Keratinocyte (primary cell): ENCODE measurements at regions not wholly inside any gene's neighbourhood (a gene's known extent, or its start where the extent isn't known, plus 50 kb on each side); places are given as distances from the start of the nearest gene placed in this dataset.

Experiments
- DNase-seq: peaks from one replicate; pipeline ENCODE4 v3.0.0-alpha.2; 2011; ENCODE audit warnings: low read depth, missing footprints, low spot score
- FAIRE-seq: peaks from 2 replicates; lab custom pipeline; 2011; peaks lifted over from hg19 to GRCh38; lab: Jason Lieb, UNC
- H2AFZ ChIP-seq: 2 replicates; pipeline ENCODE4 v1.6.0; 2012; ENCODE audit warnings: low read length, control low read depth, inconsistent platforms; ENCODE audit not compliant: control insufficient read depth
- H3K27ac ChIP-seq: 2 replicates; pipeline ENCODE4 v1.5.1; 2011; ENCODE audit warnings: low read length; ENCODE audit not compliant: control insufficient read depth, insufficient read depth
- H3K27me3 ChIP-seq: 3 replicates; pipeline ENCODE4 v1.6.0; 2011; ENCODE audit warnings: low read length; ENCODE audit not compliant: control insufficient read depth, insufficient read depth; ENCODE audit errors: extremely low read depth
- H3K36me3 ChIP-seq, 2 experiments: 2 replicates in 1 of 2; 3 replicates in 1 of 2; pipeline ENCODE4 v1.5.1; 2011; ENCODE audit warnings: low read length in 2 of 2, mild to moderate bottlenecking in 1 of 2; ENCODE audit not compliant: control insufficient read depth in 2 of 2, insufficient read depth in 2 of 2; ENCODE audit errors: extremely low read depth in 1 of 2
- H3K4me1 ChIP-seq: 3 replicates; pipeline ENCODE4 v1.5.1; 2011; ENCODE audit warnings: low read length; ENCODE audit not compliant: control insufficient read depth, insufficient read depth; ENCODE audit errors: extremely low read depth
- H3K4me2 ChIP-seq: 3 replicates; pipeline ENCODE4 v1.6.0; 2011; ENCODE audit warnings: low read depth, low read length; ENCODE audit not compliant: control insufficient read depth, insufficient read depth; ENCODE audit errors: extremely low read depth
- H3K4me3 ChIP-seq, 3 experiments: fragments of 200-600 bp in 1 of 3; sonication (generic) in 1 of 3; 2 replicates in 2 of 3; 3 replicates in 1 of 3; pipeline ENCODE4 v1.5.1; 2011 to 2016; ENCODE audit warnings: low read length in 3 of 3, mild to moderate bottlenecking in 3 of 3, control low read depth in 2 of 3, inconsistent platforms in 1 of 3, low read depth in 1 of 3, mixed read lengths in 1 of 3, mixed run types in 1 of 3, moderate library complexity in 1 of 3; ENCODE audit not compliant: control insufficient read depth in 2 of 3, insufficient read depth in 2 of 3; ENCODE audit errors: extremely low read depth in 1 of 3
- H3K79me2 ChIP-seq: 2 replicates; pipeline ENCODE4 v1.6.0; 2012; ENCODE audit warnings: low read length; ENCODE audit not compliant: control insufficient read depth, insufficient read depth
- H3K9ac ChIP-seq: 3 replicates; pipeline ENCODE4 v1.6.0; 2011; ENCODE audit warnings: low read length; ENCODE audit not compliant: control insufficient read depth, insufficient read depth; ENCODE audit errors: extremely low read depth
- H3K9me1 ChIP-seq: 3 replicates; pipeline ENCODE4 v1.6.0; 2011; ENCODE audit warnings: low read length; ENCODE audit not compliant: control insufficient read depth, insufficient read depth; ENCODE audit errors: extremely low read depth
- H3K9me3 ChIP-seq: 2 replicates; pipeline ENCODE4 v1.5.1; 2012; ENCODE audit warnings: low read depth, low read length; ENCODE audit not compliant: control insufficient read depth
- H4K20me1 ChIP-seq: 3 replicates; pipeline ENCODE4 v1.6.0; 2011; ENCODE audit warnings: low read length; ENCODE audit not compliant: control insufficient read depth, insufficient read depth; ENCODE audit errors: extremely low read depth
- CTCF ChIP-seq, 3 experiments: IDR thresholded peaks in 1 of 3; conservative IDR thresholded peaks in 1 of 3; optimal IDR thresholded peaks in 1 of 3; 2 replicates in 2 of 3; 3 replicates in 1 of 3; pipeline versions ENCODE3 to v1.5.1; 2011; ENCODE audit warnings: low read length in 3 of 3, mild to moderate bottlenecking in 3 of 3, moderate library complexity in 2 of 3, control low read depth in 1 of 3, inconsistent platforms in 1 of 3; ENCODE audit not compliant: insufficient read depth in 2 of 3; ENCODE audit errors: extremely low read depth in 1 of 3
- EZH2 ChIP-seq: IDR thresholded peaks from one replicate; pipeline ENCODE4 v1.6.1; 2012; ENCODE audit warnings: inconsistent platforms, mild to moderate bottlenecking, low read length, moderate library complexity
- dilution Hi-C: fragments of 300-500 bp; cut with MboI; formaldehyde crosslinking; loops from one replicate; pipeline ENCODE4 v1.7.0; 2020; ENCODE audit warnings: low sequenced_read_pairs; ENCODE audit not compliant: extremely low pct_ligation_motif_present

- no peaks in the 10 kb centered on the region for H3K9me1 ChIP-seq
- dilution Hi-C loops = no loop called here
- no peaks in the 10 kb centered on the region for H3K79me2 ChIP-seq
- DNase-seq = no peak
- H3K36me3 ChIP-seq = no peaks in the 10 kb centered on the region
- FAIRE-seq = peak; percentile 36
- no peaks in the 10 kb centered on the region for H3K9me3 ChIP-seq
- H3K4me2 ChIP-seq = peak overlapping the region; percentile 65
- H2AFZ ChIP-seq = no peak overlapping the region
- H4K20me1 ChIP-seq = no peaks in the 10 kb centered on the region
- no peak overlapping the region for H3K4me3 ChIP-seq
- TF ChIP-seq CTCF (optimal IDR thresholded peaks at IDR 0.05 in 1 of 3, IDR thresholded peaks at IDR 0.05 in 1 of 3, conservative IDR thresholded peaks at IDR 0.05 in 1 of 3; ENCODE audit: extremely low read depth in 1 of 3, insufficient read depth in 2 of 3, low read length in 3 of 3) (no peak), EZH2 (no peak)
- no peaks in the 10 kb centered on the region for H3K27me3 ChIP-seq
- peaks cover 72% of the 10 kb centered on the region for H3K4me1 ChIP-seq
- peak overlapping the region; percentile 7 for H3K9ac ChIP-seq
- peak overlapping the region; percentile 75 for H3K27ac ChIP-seq
Measured at GRCh38 chr6:9521152-9521530, 893.7 kb downstream of the TFAP2A start.

GRCh38 chr6:9520417-9521151, 894.3 kb downstream of the TFAP2A start:
- TF ChIP-seq EZH2 (no peak), CTCF (optimal IDR thresholded peaks at IDR 0.05 in 1 of 3, IDR thresholded peaks at IDR 0.05 in 1 of 3, conservative IDR thresholded peaks at IDR 0.05 in 1 of 3; ENCODE audit: extremely low read depth in 1 of 3, insufficient read depth in 2 of 3, low read length in 3 of 3) (no peak)
- no peak for DNase-seq
- peak overlapping the region; percentile 75 for H3K27ac ChIP-seq
- H3K4me3 ChIP-seq = peak overlapping the region in 2 of 3 experiments; percentile 39 to 46
- FAIRE-seq = peak; percentile 83
- peak overlapping the region; percentile 28 for H3K9ac ChIP-seq
- H3K36me3 ChIP-seq = no peaks in the 10 kb centered on the region
- H3K4me1 ChIP-seq = peaks cover 77% of the 10 kb centered on the region
- H4K20me1 ChIP-seq = no peaks in the 10 kb centered on the region
- no peaks in the 10 kb centered on the region for H3K9me3 ChIP-seq
- H3K4me2 ChIP-seq = peak overlapping the region; percentile 65
- no peaks in the 10 kb centered on the region for H3K9me1 ChIP-seq
- no peaks in the 10 kb centered on the region for H3K27me3 ChIP-seq
- H2AFZ ChIP-seq = peak overlapping the region; percentile 63
- dilution Hi-C loops = no loop called here
- H3K79me2 ChIP-seq = no peaks in the 10 kb centered on the region
